GM23338 (cell line): ENCODE measurements at regions not wholly inside any gene's neighbourhood (a gene's known extent, or its start where the extent isn't known, plus 50 kb on each side); places are given as distances from the start of the nearest gene placed in this dataset.

Source experiments
- ATAC-seq: fragments of 200-7000 bp; cut with Tn5 transposase; 3 replicates; pipeline ENCODE4 v1.9.1; 2020
- DNase-seq: peaks from one replicate; pipeline ENCODE4 v3.0.0-alpha.2; 2015; ENCODE audit warnings: low spot score
- H2AFZ ChIP-seq: fragments of 200-600 bp; sonication (generic); 2 replicates; pipeline ENCODE4 v1.8.0; 2016; ENCODE audit warnings: antibody characterized with exemption, mild to moderate bottlenecking, moderate library complexity
- H3F3A ChIP-seq: fragments of 200-600 bp; sonication (generic); replicated peaks from 2 replicates; pipeline ENCODE4 v1.8.0; 2017; ENCODE audit warnings: antibody characterized with exemption, mixed run types, low read depth
- H3K27ac ChIP-seq: fragments of 200-600 bp; sonication (generic); 2 replicates; pipeline ENCODE4 v1.6.1; 2016; ENCODE audit warnings: low read depth
- H3K27me3 ChIP-seq: fragments of 200-600 bp; sonication (generic); 2 replicates; pipeline ENCODE4 v1.8.0; 2016; ENCODE audit warnings: mild to moderate bottlenecking, mixed run types, moderate library complexity; ENCODE audit not compliant: insufficient read depth
- H3K36me3 ChIP-seq: fragments of 200-600 bp; sonication (generic); 2 replicates; pipeline ENCODE4 v1.8.0; 2016; ENCODE audit warnings: mild to moderate bottlenecking; ENCODE audit not compliant: insufficient read depth
- H3K4me1 ChIP-seq: fragments of 200-600 bp; sonication (generic); 2 replicates; pipeline ENCODE4 v1.8.0; 2016; ENCODE audit warnings: mild to moderate bottlenecking, moderate library complexity; ENCODE audit not compliant: insufficient read depth
- H3K4me2 ChIP-seq: fragments of 200-600 bp; sonication (generic); 2 replicates; pipeline ENCODE4 v1.7.1; 2017; ENCODE audit warnings: mixed run types
- H3K4me3 ChIP-seq: fragments of 200-600 bp; sonication (generic); 2 replicates; pipeline ENCODE4 v1.6.1; 2016; ENCODE audit warnings: mixed run types
- H3K79me2 ChIP-seq: fragments of 200-600 bp; sonication (generic); replicated peaks from 2 replicates; pipeline ENCODE4 v1.8.0; 2017; ENCODE audit warnings: mild to moderate bottlenecking; ENCODE audit not compliant: insufficient read depth
- H3K9me2 ChIP-seq: fragments of 200-600 bp; sonication (generic); 2 replicates; pipeline ENCODE4 v1.8.0; 2017; ENCODE audit not compliant: insufficient read depth
- H4K20me1 ChIP-seq: fragments of 200-600 bp; sonication (generic); replicated peaks from 2 replicates; pipeline ENCODE4 v1.8.0; 2017; ENCODE audit warnings: mild to moderate bottlenecking; ENCODE audit not compliant: insufficient read depth
- H3K27ac Mint-ChIP-seq: 2 replicates; pipeline ENCODE4 v1.8.0; 2020; ENCODE audit warnings: inconsistent platforms, mild to moderate bottlenecking, moderate library complexity, mixed read lengths
- H3K27me3 Mint-ChIP-seq: 3 replicates; pipeline ENCODE4 v1.8.0; 2022; ENCODE audit warnings: low read depth, mild to moderate bottlenecking, moderate library complexity, mixed read lengths, inconsistent platforms; ENCODE audit not compliant: insufficient read depth, poor library complexity
- H3K36me3 Mint-ChIP-seq: 3 replicates; pipeline ENCODE4 v1.8.0; 2021; ENCODE audit warnings: low read depth, mild to moderate bottlenecking, inconsistent platforms, moderate library complexity, mixed read lengths
- H3K4me1 Mint-ChIP-seq: 3 replicates; pipeline ENCODE4 v1.8.0; 2020; ENCODE audit warnings: mild to moderate bottlenecking, inconsistent platforms, mixed read lengths
- H3K4me3 Mint-ChIP-seq: 3 replicates; pipeline ENCODE4 v1.8.0; 2021; ENCODE audit warnings: moderate library complexity, mild to moderate bottlenecking, inconsistent platforms, mixed read lengths
- H3K9me3 Mint-ChIP-seq: 3 replicates; pipeline ENCODE4 v1.8.0; 2020; ENCODE audit warnings: moderate library complexity, mild to moderate bottlenecking, inconsistent platforms, mixed read lengths
- CREB1 ChIP-seq: fragments of 250-450 bp; sonication (Bioruptor Pico); IDR thresholded peaks from 2 replicates; pipeline ENCODE4 v1.5.0; 2020; ENCODE audit warnings: low read depth, mild to moderate bottlenecking, moderate library complexity
- EZH2 ChIP-seq: fragments of 200-600 bp; sonication (generic); IDR thresholded peaks from one replicate; pipeline ENCODE4 v1.8.0; 2017; ENCODE audit warnings: antibody characterized with exemption, mild to moderate bottlenecking, low read depth; ENCODE audit not compliant: unreplicated experiment
- EZH2phosphoT487 ChIP-seq: fragments of 200-600 bp; sonication (generic); IDR thresholded peaks from one replicate; pipeline ENCODE4 v1.8.1; 2018; ENCODE audit warnings: antibody characterized with exemption; ENCODE audit not compliant: unreplicated experiment
- JUNB ChIP-seq: IDR thresholded peaks from one replicate; pipeline ENCODE4 v1.6.1; 2016; ENCODE audit warnings: antibody characterized with exemption; ENCODE audit not compliant: unreplicated experiment
- NANOG ChIP-seq: IDR thresholded peaks from 2 replicates; pipeline ENCODE4 v1.6.1; 2016; ENCODE audit warnings: antibody characterized with exemption, borderline replicate concordance
- POLR2AphosphoS5 ChIP-seq: IDR thresholded peaks from 2 replicates; pipeline ENCODE4 v1.6.1; 2016; ENCODE audit warnings: antibody characterized with exemption, low read depth
- STAT1 ChIP-seq: IDR thresholded peaks from one replicate; pipeline ENCODE4 v1.6.1; 2016; ENCODE audit warnings: antibody characterized with exemption; ENCODE audit not compliant: unreplicated experiment
- ZNF114 ChIP-seq: fragments of 250-450 bp; sonication (Bioruptor Pico); IDR thresholded peaks from 2 replicates; pipeline ENCODE4 v1.5.0; 2020; ENCODE audit warnings: mild to moderate bottlenecking, moderate library complexity
- ZNF331 ChIP-seq: fragments of 250-450 bp; sonication (Bioruptor Pico); IDR thresholded peaks from 2 replicates; pipeline ENCODE4 v1.5.0; 2020; ENCODE audit warnings: low read depth, mild to moderate bottlenecking, moderate library complexity
- TF ChIP-seq, protein P1 (sequence below), 2 experiments: fragments of 200-600 bp in 1 of 2; sonication (generic) in 1 of 2; conservative IDR thresholded peaks; 2 replicates each; pipeline versions ENCODE4 v1.5.1 to v1.6.1; 2016 to 2017; ENCODE audit warnings: antibody characterized with exemption in 2 of 2, low read depth in 2 of 2, mild to moderate bottlenecking in 2 of 2, moderate library complexity in 1 of 2
- TF ChIP-seq, protein P2 (sequence below): fragments of 250-450 bp; sonication (Bioruptor Pico); IDR thresholded peaks from 2 replicates; pipeline ENCODE4 v1.5.0; 2020; ENCODE audit warnings: mild to moderate bottlenecking, moderate library complexity
- TF ChIP-seq, protein P3 (sequence below): IDR thresholded peaks from 2 replicates; pipeline ENCODE4 v1.6.1; 2016; ENCODE audit warnings: antibody characterized with exemption
- TF ChIP-seq, protein P4 (sequence below): IDR thresholded peaks from one replicate; pipeline ENCODE4 v1.6.1; 2018; ENCODE audit warnings: antibody characterized with exemption; ENCODE audit not compliant: unreplicated experiment

DNA sequence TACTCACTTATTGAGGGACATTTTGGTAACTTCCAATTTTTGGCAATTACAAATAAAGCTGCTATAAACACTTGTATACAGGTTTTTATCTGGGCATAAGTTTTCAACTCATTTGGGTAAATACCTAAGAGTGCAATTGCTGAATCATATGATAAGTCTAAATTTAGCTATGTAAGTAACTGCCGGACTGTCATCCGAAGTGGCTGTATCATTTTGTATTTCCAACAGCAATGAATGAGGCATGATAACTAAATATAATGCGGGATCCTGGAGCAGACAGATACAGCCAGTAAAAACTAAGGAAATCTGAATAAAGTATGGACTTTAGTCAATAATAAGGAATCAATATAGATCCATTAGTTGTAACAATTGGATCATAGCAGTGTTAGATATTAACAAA, 156.5 kb upstream of the RMP24 start:
- H3K9me2 ChIP-seq = no peaks in the 10 kb centered on the region
- Mint-ChIP-seq H3K4me3 (no peak overlapping the region), H3K4me1 (peaks cover 7% of the 10 kb centered on the region; the same call in 2 of the 3 replicates), H3K9me3 (peaks cover 16% of the 10 kb centered on the region), H3K27ac (no peak overlapping the region), H3K36me3 (peaks cover 12% of the 10 kb centered on the region; the same call in 2 of the 3 replicates), H3K27me3 (no peaks in the 10 kb centered on the region)
- H3K79me2 ChIP-seq = no peaks in the 10 kb centered on the region
- no peaks in the 10 kb centered on the region; the same call in 1 of the 2 replicates for H3K36me3 ChIP-seq
- ATAC-seq (no peak), DNase-seq (no peak)
- no peak overlapping the region for H3K4me3 ChIP-seq
- no peaks in the 10 kb centered on the region for H3K4me1 ChIP-seq
- TF ChIP-seq STAT1 (no peak), EZH2phosphoT487 (no peak), JUNB (no peak), ZNF114 (CRISPR knock-in tag) (no peak), EZH2 (no peak), NANOG (no peak), POLR2AphosphoS5 (no peak), CREB1 (CRISPR knock-in tag) (no peak), ZNF331 (CRISPR knock-in tag) (no peak)
- TF ChIP-seq, protein P1, sequence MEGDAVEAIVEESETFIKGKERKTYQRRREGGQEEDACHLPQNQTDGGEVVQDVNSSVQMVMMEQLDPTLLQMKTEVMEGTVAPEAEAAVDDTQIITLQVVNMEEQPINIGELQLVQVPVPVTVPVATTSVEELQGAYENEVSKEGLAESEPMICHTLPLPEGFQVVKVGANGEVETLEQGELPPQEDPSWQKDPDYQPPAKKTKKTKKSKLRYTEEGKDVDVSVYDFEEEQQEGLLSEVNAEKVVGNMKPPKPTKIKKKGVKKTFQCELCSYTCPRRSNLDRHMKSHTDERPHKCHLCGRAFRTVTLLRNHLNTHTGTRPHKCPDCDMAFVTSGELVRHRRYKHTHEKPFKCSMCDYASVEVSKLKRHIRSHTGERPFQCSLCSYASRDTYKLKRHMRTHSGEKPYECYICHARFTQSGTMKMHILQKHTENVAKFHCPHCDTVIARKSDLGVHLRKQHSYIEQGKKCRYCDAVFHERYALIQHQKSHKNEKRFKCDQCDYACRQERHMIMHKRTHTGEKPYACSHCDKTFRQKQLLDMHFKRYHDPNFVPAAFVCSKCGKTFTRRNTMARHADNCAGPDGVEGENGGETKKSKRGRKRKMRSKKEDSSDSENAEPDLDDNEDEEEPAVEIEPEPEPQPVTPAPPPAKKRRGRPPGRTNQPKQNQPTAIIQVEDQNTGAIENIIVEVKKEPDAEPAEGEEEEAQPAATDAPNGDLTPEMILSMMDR (conservative IDR thresholded peaks at IDR 0.05; ENCODE audit: low read depth in 2 of 2) = no peak
- TF ChIP-seq, protein P2, sequence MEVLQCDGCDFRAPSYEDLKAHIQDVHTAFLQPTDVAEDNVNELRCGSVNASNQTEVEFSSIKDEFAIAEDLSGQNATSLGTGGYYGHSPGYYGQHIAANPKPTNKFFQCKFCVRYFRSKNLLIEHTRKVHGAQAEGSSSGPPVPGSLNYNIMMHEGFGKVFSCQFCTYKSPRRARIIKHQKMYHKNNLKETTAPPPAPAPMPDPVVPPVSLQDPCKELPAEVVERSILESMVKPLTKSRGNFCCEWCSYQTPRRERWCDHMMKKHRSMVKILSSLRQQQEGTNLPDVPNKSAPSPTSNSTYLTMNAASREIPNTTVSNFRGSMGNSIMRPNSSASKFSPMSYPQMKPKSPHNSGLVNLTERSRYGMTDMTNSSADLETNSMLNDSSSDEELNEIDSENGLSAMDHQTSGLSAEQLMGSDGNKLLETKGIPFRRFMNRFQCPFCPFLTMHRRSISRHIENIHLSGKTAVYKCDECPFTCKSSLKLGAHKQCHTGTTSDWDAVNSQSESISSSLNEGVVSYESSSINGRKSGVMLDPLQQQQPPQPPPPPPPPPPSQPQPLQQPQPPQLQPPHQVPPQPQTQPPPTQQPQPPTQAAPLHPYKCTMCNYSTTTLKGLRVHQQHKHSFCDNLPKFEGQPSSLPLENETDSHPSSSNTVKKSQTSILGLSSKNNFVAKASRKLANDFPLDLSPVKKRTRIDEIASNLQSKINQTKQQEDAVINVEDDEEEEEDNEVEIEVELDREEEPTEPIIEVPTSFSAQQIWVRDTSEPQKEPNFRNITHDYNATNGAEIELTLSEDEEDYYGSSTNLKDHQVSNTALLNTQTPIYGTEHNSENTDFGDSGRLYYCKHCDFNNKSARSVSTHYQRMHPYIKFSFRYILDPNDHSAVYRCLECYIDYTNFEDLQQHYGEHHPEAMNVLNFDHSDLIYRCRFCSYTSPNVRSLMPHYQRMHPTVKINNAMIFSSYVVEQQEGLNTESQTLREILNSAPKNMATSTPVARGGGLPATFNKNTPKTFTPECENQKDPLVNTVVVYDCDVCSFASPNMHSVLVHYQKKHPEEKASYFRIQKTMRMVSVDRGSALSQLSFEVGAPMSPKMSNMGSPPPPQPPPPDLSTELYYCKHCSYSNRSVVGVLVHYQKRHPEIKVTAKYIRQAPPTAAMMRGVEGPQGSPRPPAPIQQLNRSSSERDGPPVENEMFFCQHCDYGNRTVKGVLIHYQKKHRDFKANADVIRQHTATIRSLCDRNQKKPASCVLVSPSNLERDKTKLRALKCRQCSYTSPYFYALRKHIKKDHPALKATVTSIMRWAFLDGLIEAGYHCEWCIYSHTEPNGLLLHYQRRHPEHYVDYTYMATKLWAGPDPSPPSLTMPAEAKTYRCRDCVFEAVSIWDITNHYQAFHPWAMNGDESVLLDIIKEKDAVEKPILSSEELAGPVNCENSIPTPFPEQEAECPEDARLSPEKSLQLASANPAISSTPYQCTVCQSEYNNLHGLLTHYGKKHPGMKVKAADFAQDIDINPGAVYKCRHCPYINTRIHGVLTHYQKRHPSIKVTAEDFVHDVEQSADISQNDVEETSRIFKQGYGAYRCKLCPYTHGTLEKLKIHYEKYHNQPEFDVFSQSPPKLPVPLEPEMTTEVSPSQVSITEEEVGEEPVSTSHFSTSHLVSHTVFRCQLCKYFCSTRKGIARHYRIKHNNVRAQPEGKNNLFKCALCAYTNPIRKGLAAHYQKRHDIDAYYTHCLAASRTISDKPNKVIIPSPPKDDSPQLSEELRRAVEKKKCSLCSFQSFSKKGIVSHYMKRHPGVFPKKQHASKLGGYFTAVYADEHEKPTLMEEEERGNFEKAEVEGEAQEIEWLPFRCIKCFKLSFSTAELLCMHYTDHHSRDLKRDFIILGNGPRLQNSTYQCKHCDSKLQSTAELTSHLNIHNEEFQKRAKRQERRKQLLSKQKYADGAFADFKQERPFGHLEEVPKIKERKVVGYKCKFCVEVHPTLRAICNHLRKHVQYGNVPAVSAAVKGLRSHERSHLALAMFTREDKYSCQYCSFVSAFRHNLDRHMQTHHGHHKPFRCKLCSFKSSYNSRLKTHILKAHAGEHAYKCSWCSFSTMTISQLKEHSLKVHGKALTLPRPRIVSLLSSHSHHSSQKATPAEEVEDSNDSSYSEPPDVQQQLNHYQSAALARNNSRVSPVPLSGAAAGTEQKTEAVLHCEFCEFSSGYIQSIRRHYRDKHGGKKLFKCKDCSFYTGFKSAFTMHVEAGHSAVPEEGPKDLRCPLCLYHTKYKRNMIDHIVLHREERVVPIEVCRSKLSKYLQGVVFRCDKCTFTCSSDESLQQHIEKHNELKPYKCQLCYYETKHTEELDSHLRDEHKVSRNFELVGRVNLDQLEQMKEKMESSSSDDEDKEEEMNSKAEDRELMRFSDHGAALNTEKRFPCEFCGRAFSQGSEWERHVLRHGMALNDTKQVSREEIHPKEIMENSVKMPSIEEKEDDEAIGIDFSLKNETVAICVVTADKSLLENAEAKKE (CRISPR knock-in tag) = no peak
- TF ChIP-seq, protein P3, sequence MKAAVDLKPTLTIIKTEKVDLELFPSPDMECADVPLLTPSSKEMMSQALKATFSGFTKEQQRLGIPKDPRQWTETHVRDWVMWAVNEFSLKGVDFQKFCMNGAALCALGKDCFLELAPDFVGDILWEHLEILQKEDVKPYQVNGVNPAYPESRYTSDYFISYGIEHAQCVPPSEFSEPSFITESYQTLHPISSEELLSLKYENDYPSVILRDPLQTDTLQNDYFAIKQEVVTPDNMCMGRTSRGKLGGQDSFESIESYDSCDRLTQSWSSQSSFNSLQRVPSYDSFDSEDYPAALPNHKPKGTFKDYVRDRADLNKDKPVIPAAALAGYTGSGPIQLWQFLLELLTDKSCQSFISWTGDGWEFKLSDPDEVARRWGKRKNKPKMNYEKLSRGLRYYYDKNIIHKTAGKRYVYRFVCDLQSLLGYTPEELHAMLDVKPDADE = no peak
- TF ChIP-seq, protein P4, sequence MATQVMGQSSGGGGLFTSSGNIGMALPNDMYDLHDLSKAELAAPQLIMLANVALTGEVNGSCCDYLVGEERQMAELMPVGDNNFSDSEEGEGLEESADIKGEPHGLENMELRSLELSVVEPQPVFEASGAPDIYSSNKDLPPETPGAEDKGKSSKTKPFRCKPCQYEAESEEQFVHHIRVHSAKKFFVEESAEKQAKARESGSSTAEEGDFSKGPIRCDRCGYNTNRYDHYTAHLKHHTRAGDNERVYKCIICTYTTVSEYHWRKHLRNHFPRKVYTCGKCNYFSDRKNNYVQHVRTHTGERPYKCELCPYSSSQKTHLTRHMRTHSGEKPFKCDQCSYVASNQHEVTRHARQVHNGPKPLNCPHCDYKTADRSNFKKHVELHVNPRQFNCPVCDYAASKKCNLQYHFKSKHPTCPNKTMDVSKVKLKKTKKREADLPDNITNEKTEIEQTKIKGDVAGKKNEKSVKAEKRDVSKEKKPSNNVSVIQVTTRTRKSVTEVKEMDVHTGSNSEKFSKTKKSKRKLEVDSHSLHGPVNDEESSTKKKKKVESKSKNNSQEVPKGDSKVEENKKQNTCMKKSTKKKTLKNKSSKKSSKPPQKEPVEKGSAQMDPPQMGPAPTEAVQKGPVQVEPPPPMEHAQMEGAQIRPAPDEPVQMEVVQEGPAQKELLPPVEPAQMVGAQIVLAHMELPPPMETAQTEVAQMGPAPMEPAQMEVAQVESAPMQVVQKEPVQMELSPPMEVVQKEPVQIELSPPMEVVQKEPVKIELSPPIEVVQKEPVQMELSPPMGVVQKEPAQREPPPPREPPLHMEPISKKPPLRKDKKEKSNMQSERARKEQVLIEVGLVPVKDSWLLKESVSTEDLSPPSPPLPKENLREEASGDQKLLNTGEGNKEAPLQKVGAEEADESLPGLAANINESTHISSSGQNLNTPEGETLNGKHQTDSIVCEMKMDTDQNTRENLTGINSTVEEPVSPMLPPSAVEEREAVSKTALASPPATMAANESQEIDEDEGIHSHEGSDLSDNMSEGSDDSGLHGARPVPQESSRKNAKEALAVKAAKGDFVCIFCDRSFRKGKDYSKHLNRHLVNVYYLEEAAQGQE = no peak
- no peak overlapping the region for H3K4me2 ChIP-seq
- H2AFZ ChIP-seq = no peak overlapping the region
- H3K27ac ChIP-seq = no peak overlapping the region
- no peaks in the 10 kb centered on the region for H3K27me3 ChIP-seq
- no peaks in the 10 kb centered on the region for H3F3A ChIP-seq
- no peaks in the 10 kb centered on the region for H4K20me1 ChIP-seq
